Chondrocyte (in vitro differentiated cells): ENCODE measurements at regions not wholly inside any gene's neighbourhood (a gene's known extent, or its start where the extent isn't known, plus 50 kb on each side); places are given as distances from the start of the nearest gene placed in this dataset.

Experiments
- DNase-seq: peaks from one replicate; pipeline ENCODE4 v3.0.0; 2021; ENCODE audit warnings: mixed read lengths, low spot score
- H3K27ac Mint-ChIP-seq: one replicate; pipeline ENCODE4 v1.8.0; 2021; ENCODE audit warnings: mild to moderate bottlenecking, moderate library complexity, mixed read lengths; ENCODE audit not compliant: unreplicated experiment
- H3K27me3 Mint-ChIP-seq: 2 replicates; pipeline ENCODE4 v1.8.0; 2021; ENCODE audit warnings: low read depth, mixed read lengths
- H3K36me3 Mint-ChIP-seq: 2 replicates; pipeline ENCODE4 v1.8.0; 2021; ENCODE audit warnings: low read depth, mixed read lengths
- H3K4me1 Mint-ChIP-seq: 2 replicates; pipeline ENCODE4 v1.8.0; 2021; ENCODE audit warnings: low read depth, mild to moderate bottlenecking, mixed read lengths
- H3K4me3 Mint-ChIP-seq: one replicate; pipeline ENCODE4 v1.8.0; 2021; ENCODE audit warnings: mild to moderate bottlenecking, moderate library complexity, mixed read lengths; ENCODE audit not compliant: unreplicated experiment
- H3K9me3 Mint-ChIP-seq: 2 replicates; pipeline ENCODE4 v1.8.0; 2021; ENCODE audit warnings: low read depth, mixed read lengths
- CTCF ChIP-seq: fragments of 200-600 bp; sonication (generic); IDR thresholded peaks from 2 replicates; pipeline ENCODE4 v1.5.0; 2021; ENCODE audit warnings: antibody characterized with exemption, mild to moderate bottlenecking, moderate library complexity

- no peaks in the 10 kb centered on the region for H3K36me3 Mint-ChIP-seq
- H3K4me1 Mint-ChIP-seq, result peaks cover 28% of the 10 kb centered on the region
- no peak overlapping the region for H3K27ac Mint-ChIP-seq
- no peak for TF ChIP-seq CTCF
- H3K27me3 Mint-ChIP-seq, result no peaks in the 10 kb centered on the region
- DNase-seq, result no peak
- no peaks in the 10 kb centered on the region for H3K9me3 Mint-ChIP-seq
- H3K4me3 Mint-ChIP-seq, result no peak overlapping the region
Measured at GRCh38 chr1:114289824-114290223, 136.2 kb upstream of the SYT6 start.

- Mint-ChIP-seq H3K4me3 (no peak overlapping the region), H3K27ac (no peak overlapping the region), H3K4me1 (peaks cover 28% of the 10 kb centered on the region), H3K36me3 (no peaks in the 10 kb centered on the region), H3K27me3 (no peaks in the 10 kb centered on the region), H3K9me3 (no peaks in the 10 kb centered on the region)
- TF ChIP-seq CTCF, result no peak
- no peak for DNase-seq
Measured at GRCh38 chr1:114289306-114289705, 135.6 kb upstream of the SYT6 start.

GRCh38 chr1:114286960-114287359 lies 133.3 kb upstream of the SYT6 start:
- Mint-ChIP-seq H3K9me3 (no peaks in the 10 kb centered on the region), H3K27me3 (no peaks in the 10 kb centered on the region), H3K4me1 (peaks cover 28% of the 10 kb centered on the region), H3K27ac (no peak overlapping the region), H3K36me3 (no peaks in the 10 kb centered on the region), H3K4me3 (no peak overlapping the region)
- TF ChIP-seq CTCF, result no peak
- DNase-seq, result no peak

- no peak overlapping the region for H3K4me3 Mint-ChIP-seq
- peak; percentile 53 for TF ChIP-seq CTCF
- no peaks in the 10 kb centered on the region for H3K27me3 Mint-ChIP-seq
- no peaks in the 10 kb centered on the region for H3K9me3 Mint-ChIP-seq
- DNase-seq, result no peak
- peak overlapping the region; percentile 62 for H3K27ac Mint-ChIP-seq
- H3K4me1 Mint-ChIP-seq, result peaks cover 23% of the 10 kb centered on the region
- no peaks in the 10 kb centered on the region for H3K36me3 Mint-ChIP-seq
Measured at GRCh38 chr1:114286179-114286578, 132.5 kb upstream of the SYT6 start.

- Mint-ChIP-seq H3K4me1 (peaks cover 11% of the 10 kb centered on the region), H3K9me3 (peaks cover 9% of the 10 kb centered on the region), H3K36me3 (peaks cover 2% of the 10 kb centered on the region), H3K4me3 (no peak overlapping the region), H3K27ac (no peak overlapping the region), H3K27me3 (peaks cover 3% of the 10 kb centered on the region)
- DNase-seq, result no peak
- peak; percentile 94 for TF ChIP-seq CTCF
Measured at GRCh38 chr1:114282751-114283403, 129.2 kb upstream of the SYT6 start.
